Omental fat pad (tissue), 3 donors: ENCODE measurements at regions not wholly inside any gene's neighbourhood (a gene's known extent, or its start where the extent isn't known, plus 50 kb on each side); places are given as distances from the start of the nearest gene placed in this dataset.

Experiments
- ATAC-seq: fragments of 150-250 bp; one replicate; pipeline ENCODE4 v1.9.1; 2016; ENCODE audit warnings: mild to moderate bottlenecking, moderate library complexity; ENCODE audit not compliant: low FRiP score
- DNase-seq: peaks from one replicate; pipeline ENCODE4 v3.0.0-alpha.2; 2019; ENCODE audit warnings: low spot score
- CTCF ChIP-seq, 3 donors: fragments of 450-650 bp; IDR thresholded peaks; one replicate each; pipeline ENCODE4 v1.5.1; 2016 to 2017; ENCODE audit warnings: antibody characterized with exemption in 3 of 3, mild to moderate bottlenecking in 3 of 3, moderate library complexity in 2 of 3

- DNase-seq (no peak), ATAC-seq (no peak)
- no peak for TF ChIP-seq CTCF (IDR thresholded peaks at IDR 0.05)
Observed at GRCh38 chr3:118098827-118099226, 935.8 kb downstream of the IGSF11 start.

GRCh38 chr3:118101891-118102290 lies 932.8 kb downstream of the IGSF11 start:
- ATAC-seq (no peak), DNase-seq (no peak)
- TF ChIP-seq CTCF (IDR thresholded peaks at IDR 0.05), result no peak

- no peak for TF ChIP-seq CTCF (IDR thresholded peaks at IDR 0.05)
- ATAC-seq (no peak), DNase-seq (no peak)
Observed at GRCh38 chr3:118102737-118103136, 931.9 kb downstream of the IGSF11 start.

- DNase-seq, result no peak
- ATAC-seq, result no peak
- no peak for TF ChIP-seq CTCF (IDR thresholded peaks at IDR 0.05)
Observed at GRCh38 chr3:118108201-118108600, 926.4 kb downstream of the IGSF11 start.

- ATAC-seq (no peak), DNase-seq (no peak)
- no peak for TF ChIP-seq CTCF (IDR thresholded peaks at IDR 0.05)
Observed at GRCh38 chr3:118108769-118109168, 925.9 kb downstream of the IGSF11 start.

- TF ChIP-seq CTCF (IDR thresholded peaks at IDR 0.05), result no peak
- DNase-seq (no peak), ATAC-seq (no peak)
Observed at GRCh38 chr3:118110211-118110610, 924.4 kb downstream of the IGSF11 start.

- no peak for ATAC-seq
- no peak for DNase-seq
- no peak for TF ChIP-seq CTCF (IDR thresholded peaks at IDR 0.05)
Observed at GRCh38 chr3:118116991-118117390, 917.7 kb downstream of the IGSF11 start.
